Rectal smooth muscle tissue (tissue), 1 donor: ENCODE measurements at regions not wholly inside any gene's neighbourhood (a gene's known extent, or its start where the extent isn't known, plus 50 kb on each side); places are given as distances from the start of the nearest gene placed in this dataset.
A peak's percentile ranks its signal among the peaks of the same experiment; 100 is the strongest.

ENCODE experiments used
- H3K27ac ChIP-seq: one replicate; pipeline ENCODE4 v1.7.0; 2013; ENCODE audit warnings: low read depth, low read length, inconsistent platforms
- H3K27me3 ChIP-seq: one replicate; pipeline ENCODE4 v1.7.0; 2013; ENCODE audit warnings: low read length; ENCODE audit not compliant: control insufficient read depth, insufficient read depth
- H3K36me3 ChIP-seq: one replicate; pipeline ENCODE4 v1.7.0; 2013; ENCODE audit warnings: low read length; ENCODE audit not compliant: control insufficient read depth, insufficient read depth
- H3K4me1 ChIP-seq: one replicate; pipeline ENCODE4 v1.7.0; 2013; ENCODE audit warnings: low read length; ENCODE audit not compliant: control insufficient read depth, insufficient read depth
- H3K4me3 ChIP-seq: one replicate; pipeline ENCODE4 v1.7.0; 2013; ENCODE audit warnings: low read length
- H3K9ac ChIP-seq: one replicate; pipeline ENCODE4 v1.7.0; 2013; ENCODE audit warnings: low read length

DNA sequence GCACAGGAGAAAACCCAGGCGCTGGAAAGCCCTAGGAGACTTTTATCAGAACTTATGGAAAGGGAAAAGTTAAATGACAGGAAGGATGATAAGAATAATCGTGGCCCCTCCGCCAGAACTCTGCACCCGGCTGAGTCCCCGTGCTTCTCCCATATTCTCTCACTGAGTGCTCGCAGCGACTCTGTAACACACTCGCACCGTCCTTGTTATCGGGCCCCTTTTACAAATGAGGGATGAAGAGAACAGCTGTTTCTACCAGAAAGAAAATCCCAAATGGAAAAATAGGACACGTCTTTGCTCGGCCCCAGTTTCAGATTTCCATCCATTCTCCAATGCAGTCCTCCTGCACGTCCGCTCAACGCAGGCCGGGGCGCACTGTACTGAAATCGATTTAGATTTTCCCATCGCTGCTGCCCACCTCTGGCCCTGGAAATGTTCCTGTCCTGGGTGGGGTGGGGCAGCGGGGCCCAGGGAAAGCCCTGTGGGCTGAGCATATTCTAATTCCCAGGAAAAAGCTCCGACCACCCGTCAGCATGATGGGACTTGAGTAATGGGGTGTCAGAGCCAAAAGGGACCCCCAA lies 66.4 kb downstream of the KCNF1 start:
- H3K36me3 ChIP-seq, result no peaks in the 10 kb centered on the region
- no peak overlapping the region for H3K4me3 ChIP-seq
- no peak overlapping the region for H3K9ac ChIP-seq
- no peaks in the 10 kb centered on the region for H3K27me3 ChIP-seq
- no peak overlapping the region for H3K27ac ChIP-seq
- H3K4me1 ChIP-seq, result no peaks in the 10 kb centered on the region

DNA sequence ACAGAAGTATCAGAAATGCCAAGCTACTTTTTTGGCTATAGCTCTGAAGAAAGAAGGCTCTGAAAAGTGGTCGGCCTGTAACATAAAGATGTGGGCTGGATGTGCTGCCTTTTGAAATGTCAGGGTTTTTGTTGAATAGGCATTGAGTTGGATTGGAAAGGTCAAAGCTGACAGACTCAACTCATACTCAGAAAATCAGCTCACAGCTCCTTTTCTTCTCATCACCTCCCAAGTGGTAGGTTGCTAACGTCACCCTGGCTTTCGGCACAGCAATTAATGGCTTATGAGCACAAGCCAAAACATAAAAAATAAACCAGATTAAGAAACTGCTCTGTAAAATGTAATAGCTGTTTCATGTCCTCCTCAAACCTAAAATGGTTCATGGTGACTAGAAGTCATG lies 68.3 kb downstream of the KCNF1 start:
- Histone ChIP-seq H3K9ac (no peak overlapping the region), H3K27me3 (no peaks in the 10 kb centered on the region), H3K36me3 (no peaks in the 10 kb centered on the region), H3K27ac (no peak overlapping the region), H3K4me1 (no peaks in the 10 kb centered on the region), H3K4me3 (no peak overlapping the region)

- H3K27ac ChIP-seq, result no peak overlapping the region
Observed at GRCh38 chr2:10980886-10981425, 69.2 kb downstream of the KCNF1 start.

DNA sequence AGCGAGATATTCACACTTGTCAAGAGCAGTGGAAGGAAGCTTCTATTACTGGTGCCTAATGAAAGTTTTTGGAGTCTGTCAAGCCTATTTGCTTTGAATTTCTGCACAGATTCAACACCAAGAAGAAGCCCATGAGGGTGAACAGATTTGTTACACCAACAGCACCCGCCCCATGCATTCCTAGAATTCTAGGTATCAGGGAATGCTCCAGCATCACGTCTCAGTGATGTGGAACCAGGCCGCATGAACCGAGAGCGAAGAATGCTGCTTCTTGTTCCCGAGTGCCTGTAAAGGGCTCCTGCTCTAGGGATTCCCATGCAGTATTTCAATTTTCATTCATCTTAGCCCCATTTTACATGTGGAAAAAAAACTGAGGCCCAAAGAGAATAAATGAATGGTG lies 69.7 kb downstream of the KCNF1 start:
- H3K4me1 ChIP-seq, result no peaks in the 10 kb centered on the region
- H3K9ac ChIP-seq, result no peak overlapping the region
- no peak overlapping the region for H3K27ac ChIP-seq
- H3K36me3 ChIP-seq, result no peaks in the 10 kb centered on the region
- no peaks in the 10 kb centered on the region for H3K27me3 ChIP-seq
- no peak overlapping the region for H3K4me3 ChIP-seq

More at GRCh38 chr2:10980886-10981425, 69.2 kb downstream of the KCNF1 start:
- Histone ChIP-seq H3K9ac (no peak overlapping the region), H3K36me3 (no peaks in the 10 kb centered on the region), H3K27me3 (no peaks in the 10 kb centered on the region), H3K4me3 (no peak overlapping the region), H3K4me1 (no peaks in the 10 kb centered on the region)

GRCh38 chr2:10981941-10982431 lies 70.3 kb downstream of the KCNF1 start:
- Histone ChIP-seq H3K4me3 (no peak overlapping the region), H3K27me3 (no peaks in the 10 kb centered on the region)

GRCh38 chr2:10982931-10983701 lies 71.4 kb downstream of the KCNF1 start:
- Histone ChIP-seq H3K4me1 (no peaks in the 10 kb centered on the region), H3K27ac (no peak overlapping the region), H3K4me3 (peak overlapping the region; percentile 11), H3K27me3 (no peaks in the 10 kb centered on the region), H3K36me3 (no peaks in the 10 kb centered on the region), H3K9ac (no peak overlapping the region)

More at GRCh38 chr2:10981941-10982431, 70.3 kb downstream of the KCNF1 start:
- no peak overlapping the region for H3K9ac ChIP-seq
- no peak overlapping the region for H3K27ac ChIP-seq
- no peaks in the 10 kb centered on the region for H3K36me3 ChIP-seq
- H3K4me1 ChIP-seq, result no peaks in the 10 kb centered on the region

- Histone ChIP-seq H3K36me3 (no peaks in the 10 kb centered on the region), H3K4me3 (no peak overlapping the region), H3K9ac (no peak overlapping the region), H3K27ac (no peak overlapping the region), H3K27me3 (no peaks in the 10 kb centered on the region), H3K4me1 (no peaks in the 10 kb centered on the region)
Observed at GRCh38 chr2:10983711-10984110, 72.0 kb downstream of the KCNF1 start.

GRCh38 chr2:10984418-10985135 lies 72.8 kb downstream of the KCNF1 start:
- H3K27ac ChIP-seq, result no peak overlapping the region

DNA sequence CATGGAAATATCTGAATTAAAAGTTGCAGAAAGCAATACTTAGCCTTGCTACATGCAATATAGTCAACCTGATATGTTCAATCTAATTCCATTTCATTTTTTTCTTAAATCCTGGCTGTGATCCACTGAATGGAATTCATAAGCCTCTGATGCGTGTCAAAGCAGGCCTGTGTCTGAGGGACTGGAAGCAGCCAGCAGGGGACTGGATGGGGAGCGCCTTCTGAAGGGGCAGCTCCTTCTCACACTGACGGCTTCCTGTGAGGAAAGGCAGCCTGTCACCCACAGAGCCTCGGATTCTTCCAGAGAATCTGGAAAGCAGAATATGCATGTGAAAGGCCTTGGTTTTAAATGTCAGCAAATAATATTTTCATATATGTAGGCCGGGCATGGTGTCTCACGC lies 73.5 kb downstream of the KCNF1 start:
- H3K27ac ChIP-seq, result no peak overlapping the region
- no peaks in the 10 kb centered on the region for H3K27me3 ChIP-seq
- H3K4me3 ChIP-seq, result no peak overlapping the region
- no peaks in the 10 kb centered on the region for H3K4me1 ChIP-seq
- H3K9ac ChIP-seq, result no peak overlapping the region
- H3K36me3 ChIP-seq, result no peaks in the 10 kb centered on the region

More at GRCh38 chr2:10984418-10985135, 72.8 kb downstream of the KCNF1 start:
- Histone ChIP-seq H3K9ac (no peak overlapping the region), H3K36me3 (no peaks in the 10 kb centered on the region), H3K27me3 (no peaks in the 10 kb centered on the region), H3K4me1 (no peaks in the 10 kb centered on the region), H3K4me3 (no peak overlapping the region)

DNA sequence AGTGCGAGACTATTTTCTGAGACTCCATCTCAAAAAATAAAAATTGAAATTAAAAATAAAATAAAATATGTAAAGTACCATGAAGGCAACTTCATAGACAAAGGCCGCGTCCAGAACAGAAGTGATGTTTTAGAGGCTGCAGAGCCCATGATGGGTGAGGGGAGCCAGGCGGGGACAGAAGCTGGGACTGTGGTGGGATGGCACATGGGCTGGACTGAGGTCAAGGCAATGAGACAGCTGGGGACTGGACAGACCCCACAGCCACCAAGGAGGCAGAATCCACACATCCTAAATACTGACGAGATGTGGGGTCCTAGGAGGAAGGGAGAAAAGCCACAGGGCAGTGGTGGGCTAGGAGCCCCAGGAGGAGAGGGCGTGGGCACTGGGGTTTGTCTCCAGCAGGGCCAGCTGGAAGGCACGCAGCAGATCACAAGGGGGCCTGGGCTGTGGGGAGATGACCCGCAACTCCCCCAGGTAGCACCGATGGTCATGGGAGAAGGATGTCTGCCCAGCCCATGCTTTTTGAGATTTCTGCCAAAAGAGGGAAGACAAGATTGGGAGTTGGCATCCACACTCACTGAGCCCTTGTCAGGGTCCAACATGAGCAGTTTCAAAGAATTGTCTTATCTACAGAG lies 74.3 kb downstream of the KCNF1 start:
- no peaks in the 10 kb centered on the region for H3K4me1 ChIP-seq
- no peak overlapping the region for H3K9ac ChIP-seq
- H3K27ac ChIP-seq, result no peak overlapping the region
- H3K36me3 ChIP-seq, result no peaks in the 10 kb centered on the region
- no peak overlapping the region for H3K4me3 ChIP-seq
- no peaks in the 10 kb centered on the region for H3K27me3 ChIP-seq

GRCh38 chr2:10987439-10987838 lies 75.7 kb downstream of the KCNF1 start:
- Histone ChIP-seq H3K36me3 (no peaks in the 10 kb centered on the region), H3K4me1 (no peaks in the 10 kb centered on the region), H3K27ac (no peak overlapping the region), H3K4me3 (no peak overlapping the region), H3K27me3 (no peaks in the 10 kb centered on the region), H3K9ac (no peak overlapping the region)

DNA sequence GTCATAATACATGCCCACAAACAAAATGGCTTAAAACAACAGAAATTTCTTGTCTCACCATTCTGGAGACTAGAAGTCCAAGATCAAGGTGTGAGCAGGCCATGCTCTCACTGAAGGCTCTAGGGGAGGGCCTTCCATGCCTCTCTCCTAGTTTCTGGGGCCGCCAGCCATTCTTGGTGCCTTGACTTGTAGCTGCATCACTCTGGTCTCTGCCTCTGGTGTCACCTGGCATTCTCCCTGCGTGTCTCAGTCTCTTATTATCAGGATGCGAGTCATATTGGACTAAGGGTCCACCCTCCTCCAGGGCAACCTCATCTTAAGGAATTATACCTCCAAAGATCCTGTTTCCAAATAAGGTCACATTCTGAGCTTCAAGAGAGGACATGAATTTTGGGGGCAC lies 76.1 kb downstream of the KCNF1 start:
- H3K27me3 ChIP-seq, result no peaks in the 10 kb centered on the region
- no peaks in the 10 kb centered on the region for H3K36me3 ChIP-seq
- no peak overlapping the region for H3K4me3 ChIP-seq

More for the DNA sequence above, 76.1 kb downstream of the KCNF1 start:
- peaks cover 2% of the 10 kb centered on the region for H3K4me1 ChIP-seq
- no peak overlapping the region for H3K9ac ChIP-seq
- H3K27ac ChIP-seq, result no peak overlapping the region
